IMR-90 (cell line): ENCODE measurements at regions not wholly inside any gene's neighbourhood (a gene's known extent, or its start where the extent isn't known, plus 50 kb on each side); places are given as distances from the start of the nearest gene placed in this dataset.

Experiments used
- ATAC-seq: fragments of 200-7000 bp; cut with Tn5 transposase; 2 replicates; pipeline ENCODE4 v1.9.1; 2020; ENCODE audit warnings: low read depth, mild to moderate bottlenecking, moderate library complexity
- BruUV-seq: library from RNA; stranded (reverse); fragments of 400-500 nt; replicated peaks from 2 replicates; lab custom pipeline; 2021; lab: Mats Ljungman, UMichigan
- CTCF ChIA-PET: fragments of 300-600 bp; formaldehyde crosslinking; extraction: SDS; loops from one replicate; lab custom pipeline; 2021; ENCODE audit warnings: antibody characterized with exemption; lab: Yijun Ruan, JAX
- POLR2A ChIA-PET: fragments of 300-600 bp; sonication (Branson Sonifier 250); formaldehyde crosslinking; loops from one replicate; lab custom pipeline; 2022; ENCODE audit warnings: antibody characterized with exemption; ENCODE audit not compliant: unreplicated experiment; lab: Charles Lee
- DNase-seq: peaks from one replicate; pipeline ENCODE4 v3.0.0; 2013
- H2AFZ ChIP-seq: replicated peaks from 2 replicates; pipeline ENCODE3; 2013; ENCODE audit warnings: low read length, mild to moderate bottlenecking; ENCODE audit not compliant: poor library complexity
- H2AK5ac ChIP-seq: 2 replicates; pipeline ENCODE4 v1.6.1; 2013; ENCODE audit warnings: low read depth, low read length, inconsistent platforms
- H2AK9ac ChIP-seq: replicated peaks from 2 replicates; pipeline ENCODE3; 2013; ENCODE audit warnings: mild to moderate bottlenecking, low read depth, low read length, moderate library complexity; ENCODE audit not compliant: poor library complexity
- H2BK120ac ChIP-seq: 2 replicates; pipeline ENCODE4 v1.6.1; 2013; ENCODE audit warnings: low read depth, low read length, inconsistent platforms
- H2BK15ac ChIP-seq: 3 replicates; pipeline ENCODE4 v1.6.1; 2013; ENCODE audit warnings: low read depth, low read length, inconsistent platforms
- H2BK20ac ChIP-seq: 2 replicates; pipeline ENCODE4 v1.6.1; 2013; ENCODE audit warnings: low read depth, mild to moderate bottlenecking, inconsistent platforms, low read length, moderate library complexity
- H2BK5ac ChIP-seq: 2 replicates; pipeline ENCODE4 v1.6.1; 2013; ENCODE audit warnings: mild to moderate bottlenecking, low read depth, low read length, inconsistent platforms; ENCODE audit not compliant: poor library complexity, severe bottlenecking
- H3K14ac ChIP-seq: replicated peaks from 2 replicates; pipeline ENCODE4 v1.6.1; 2013; ENCODE audit warnings: low read depth, low read length, inconsistent platforms
- H3K18ac ChIP-seq: 2 replicates; pipeline ENCODE4 v1.6.1; 2013; ENCODE audit warnings: low read depth, low read length, control low read depth
- H3K23ac ChIP-seq: 2 replicates; pipeline ENCODE4 v1.6.1; 2013; ENCODE audit warnings: low read depth, low read length, inconsistent platforms
- H3K27ac ChIP-seq: 2 replicates; pipeline ENCODE4 v1.5.1; 2013; ENCODE audit warnings: mild to moderate bottlenecking, control low read depth, low read length; ENCODE audit not compliant: insufficient read depth
- H3K27me3 ChIP-seq: 2 replicates; pipeline ENCODE4 v1.6.1; 2013; ENCODE audit warnings: low read length; ENCODE audit not compliant: control insufficient read depth, insufficient read depth
- H3K36me3 ChIP-seq: 2 replicates; pipeline ENCODE4 v1.6.1; 2013; ENCODE audit warnings: low read length, mixed read lengths; ENCODE audit not compliant: control insufficient read depth, insufficient read depth
- H3K4ac ChIP-seq: 2 replicates; pipeline ENCODE4 v1.6.1; 2013; ENCODE audit warnings: low read depth, low read length, inconsistent platforms
- H3K4me1 ChIP-seq: 2 replicates; pipeline ENCODE4 v1.6.1; 2013; ENCODE audit warnings: low read length, mixed read lengths; ENCODE audit not compliant: control insufficient read depth, insufficient read depth
- H3K4me2 ChIP-seq: 2 replicates; pipeline ENCODE4 v1.6.1; 2013; ENCODE audit warnings: low read depth, mild to moderate bottlenecking, control low read depth, low read length, moderate library complexity
- H3K4me3 ChIP-seq: 2 replicates; pipeline ENCODE4 v1.5.1; 2013; ENCODE audit warnings: low read depth, mild to moderate bottlenecking, control low read depth, low read length, moderate library complexity; ENCODE audit not compliant: insufficient read depth
- H3K56ac ChIP-seq: 2 replicates; pipeline ENCODE4 v1.6.1; 2013; ENCODE audit warnings: low read length, inconsistent platforms; ENCODE audit not compliant: insufficient read depth; ENCODE audit errors: extremely low read depth
- H3K79me1 ChIP-seq, 2 experiments: 2 replicates each; pipeline ENCODE4 v1.6.1; 2013; ENCODE audit warnings: low read length in 2 of 2, inconsistent platforms in 1 of 2, low read depth in 1 of 2
- H3K9ac ChIP-seq: 2 replicates; pipeline ENCODE4 v1.6.1; 2013; ENCODE audit warnings: low read depth, low read length, control low read depth
- H3K9me1 ChIP-seq: 2 replicates; pipeline ENCODE4 v1.6.1; 2013; ENCODE audit warnings: low read length, inconsistent platforms; ENCODE audit not compliant: insufficient read depth
- H3K9me3 ChIP-seq: 2 replicates; pipeline ENCODE4 v1.6.1; 2013; ENCODE audit warnings: low read length; ENCODE audit not compliant: control insufficient read depth, insufficient read depth
- H4K20me1 ChIP-seq: 2 replicates; pipeline ENCODE4 v1.6.1; 2013; ENCODE audit warnings: low read length, inconsistent platforms; ENCODE audit not compliant: insufficient read depth
- H4K5ac ChIP-seq: 2 replicates; pipeline ENCODE4 v1.6.1; 2013; ENCODE audit warnings: mild to moderate bottlenecking, low read depth, low read length, control low read depth
- H4K8ac ChIP-seq, 2 experiments: 2 replicates each; pipeline ENCODE4 v1.6.1; 2013; ENCODE audit warnings: low read depth in 2 of 2, low read length in 2 of 2, control low read depth in 1 of 2, inconsistent platforms in 1 of 2
- H4K91ac ChIP-seq: 2 replicates; pipeline ENCODE4 v1.6.1; 2013; ENCODE audit warnings: low read depth, low read length, inconsistent platforms; ENCODE audit not compliant: insufficient read depth
- BHLHE40 ChIP-seq: fragments of 150-350 bp; IDR thresholded peaks from 2 replicates; pipeline ENCODE4 v1.6.1; 2016; ENCODE audit warnings: mild to moderate bottlenecking, low read depth, low read length
- WGBS, 2 experiments: methylation state at CpG; one replicate each; pipeline versions ENCODE4 v1.1.5 to v1.1.7; 2013; ENCODE audit warnings: missing lambda C conversion rate in 2 of 2; ENCODE audit not compliant: insufficient read length in 1 of 2; ENCODE audit errors: extremely low coverage in 2 of 2; 5-methylcytosine and 5-hydroxymethylcytosine counted together
- dilution Hi-C: fragments of 300-500 bp; cut with HindIII; formaldehyde crosslinking; loops from one replicate; pipeline ENCODE4 v1.14.3; 2018; ENCODE audit warnings: low sequenced_read_pairs; ENCODE audit not compliant: unreplicated experiment
- in situ Hi-C: fragments of 300-500 bp; cut with MboI; formaldehyde crosslinking; loops from 3 replicates; pipeline ENCODE4 v1.14.3; 2019; ENCODE audit warnings: low sequenced_read_pairs, inconsistent platforms, mixed read lengths
- intact Hi-C: fragments of 100-400 bp; cut with micrococcal nuclease; formaldehyde crosslinking; loops from 2 replicates; pipeline ENCODE4 v1.10.0; 2022
- TF ChIP-seq, protein P1 (sequence below): fragments of 150-350 bp; IDR thresholded peaks from 2 replicates; pipeline ENCODE4 v1.6.1; 2017; ENCODE audit warnings: mild to moderate bottlenecking, antibody characterized with exemption, low read length, low read depth

- H3K4me3 ChIP-seq, result no peak overlapping the region
- no peak overlapping the region for H4K91ac ChIP-seq
- no peak overlapping the region for H3K18ac ChIP-seq
- no peaks in the 10 kb centered on the region for H3K27me3 ChIP-seq
- no peak overlapping the region for H2BK120ac ChIP-seq
- no peak overlapping the region for H4K8ac ChIP-seq
- H3K4me2 ChIP-seq, result no peak overlapping the region
- no peaks in the 10 kb centered on the region for H3K36me3 ChIP-seq
- H4K20me1 ChIP-seq, result no peaks in the 10 kb centered on the region
- no peaks in the 10 kb centered on the region for H3K79me1 ChIP-seq
- H2AK5ac ChIP-seq, result no peak overlapping the region
- no peak overlapping the region for H4K5ac ChIP-seq
- ChIA-PET CTCF (no interaction called here), POLR2A (no interaction called here)
- no peak overlapping the region for H3K4ac ChIP-seq
- TF ChIP-seq, protein P1, sequence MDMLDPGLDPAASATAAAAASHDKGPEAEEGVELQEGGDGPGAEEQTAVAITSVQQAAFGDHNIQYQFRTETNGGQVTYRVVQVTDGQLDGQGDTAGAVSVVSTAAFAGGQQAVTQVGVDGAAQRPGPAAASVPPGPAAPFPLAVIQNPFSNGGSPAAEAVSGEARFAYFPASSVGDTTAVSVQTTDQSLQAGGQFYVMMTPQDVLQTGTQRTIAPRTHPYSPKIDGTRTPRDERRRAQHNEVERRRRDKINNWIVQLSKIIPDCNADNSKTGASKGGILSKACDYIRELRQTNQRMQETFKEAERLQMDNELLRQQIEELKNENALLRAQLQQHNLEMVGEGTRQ, result no peak
- no peak for TF ChIP-seq BHLHE40
- no peak for DNase-seq
- in situ Hi-C loops (no loop called here), dilution Hi-C loops (no loop called here), intact Hi-C loops (no loop called here)
- H3K9ac ChIP-seq, result no peak overlapping the region
- WGBS, 2 experiments, result 54% methylated on average over 2 of the region's 5 CpGs; no CpG with 5 or more reads in 1 of the 2 experiments
- BruUV-seq, result no TSS peak
- H3K9me3 ChIP-seq, result peaks cover 22% of the 10 kb centered on the region
- H3K9me1 ChIP-seq, result no peaks in the 10 kb centered on the region
- H2BK20ac ChIP-seq, result no peak overlapping the region
- no peaks in the 10 kb centered on the region for H3K4me1 ChIP-seq
- no peak overlapping the region for H2AFZ ChIP-seq
- H3K23ac ChIP-seq, result no peak overlapping the region
- ATAC-seq, result no peak
- no peak overlapping the region for H3K56ac ChIP-seq
- no peak overlapping the region for H2BK5ac ChIP-seq
- H2AK9ac ChIP-seq, result no peak overlapping the region
- no peak overlapping the region for H3K14ac ChIP-seq
- no peak overlapping the region for H3K27ac ChIP-seq
- H2BK15ac ChIP-seq, result no peak overlapping the region
These were observed 114.9 kb downstream of the LRATD1 start for GRCh38 chr2:14747447-14747846.
